Transverse colon (tissue), 4 donors: ENCODE measurements at regions not wholly inside any gene's neighbourhood (a gene's known extent, or its start where the extent isn't known, plus 50 kb on each side); places are given as distances from the start of the nearest gene placed in this dataset.

Source experiments
- DNase-seq: peaks from one replicate; pipeline ENCODE4 v3.0.0-alpha.2; 2019
- H3K27ac ChIP-seq, 4 donors: fragments of 200-600 bp; sonication (generic); 2 replicates each; pipeline ENCODE4 v1.5.1; 2016 to 2018; ENCODE audit warnings: inconsistent platforms in 4 of 4
- H3K27me3 ChIP-seq: fragments of 200-600 bp; sonication (generic); 2 replicates; pipeline ENCODE4 v1.5.1; 2017; ENCODE audit warnings: inconsistent platforms
- H3K36me3 ChIP-seq, 4 donors: fragments of 200-600 bp; sonication (generic); 2 replicates each; pipeline ENCODE4 v1.5.1; 2017 to 2019; ENCODE audit warnings: inconsistent platforms in 4 of 4
- H3K4me1 ChIP-seq, 4 donors: fragments of 200-600 bp; sonication (generic); 2 replicates each; pipeline ENCODE4 v1.5.1; 2017 to 2020; ENCODE audit warnings: inconsistent platforms in 4 of 4
- H3K4me3 ChIP-seq, 4 donors: fragments of 200-600 bp; sonication (generic); 1 replicate in 1 of 4; 2 replicates in 3 of 4; pipeline versions ENCODE4 v1.5.1 to v1.6.1; 2017 to 2019; ENCODE audit warnings: inconsistent platforms in 4 of 4
- H3K9me3 ChIP-seq, 2 donors: fragments of 200-600 bp; sonication (generic); 2 replicates each; pipeline ENCODE4 v1.5.1; 2017 to 2019; ENCODE audit warnings: inconsistent platforms in 2 of 2
- EP300 ChIP-seq: sonication (generic); formaldehyde crosslinking; IDR thresholded peaks from one replicate; pipeline ENCODE4 v1.6.1; 2017; ENCODE audit warnings: antibody characterized with exemption, low read depth
- POLR2A ChIP-seq: fragments of 450-650 bp; IDR thresholded peaks from one replicate; pipeline ENCODE4 v1.6.1; 2016; ENCODE audit warnings: antibody characterized with exemption, mild to moderate bottlenecking, moderate library complexity
- POLR2AphosphoS5 ChIP-seq, 3 donors: sonication (generic); formaldehyde crosslinking; IDR thresholded peaks; one replicate each; pipeline ENCODE4 v1.6.1; 2016; ENCODE audit warnings: antibody characterized with exemption in 3 of 3
- WGBS, 2 donors: methylation state at CpG; one replicate each; pipeline ENCODE4 v1.1.5; 2018; ENCODE audit warnings: low coverage in 1 of 2; 5-methylcytosine and 5-hydroxymethylcytosine counted together
- in situ Hi-C, 4 donors: fragments of 200-750 bp; cut with MboI; loops; one replicate each; pipeline versions ENCODE4 v1.15.0 to v1.15.1; 2017; ENCODE audit warnings: low sequenced_read_pairs in 3 of 4, low pct_ligation_motif_present in 1 of 4, low pct_unique_long_range_greater_than_20kb in 1 of 4
- intact Hi-C: fragments of 100-400 bp; cut with DNase I; formaldehyde crosslinking; loops from one replicate; pipeline ENCODE4 v1.15.1; 2023; ENCODE audit warnings: low total_unique reads
- TF ChIP-seq, protein P1 (sequence below), 5 experiments: fragments of 200-600 bp in 3 of 5; fragments of 450-650 bp in 2 of 5; sonication (generic) in 3 of 5; IDR thresholded peaks; 1 replicate in 2 of 5; 2 replicates in 3 of 5; pipeline ENCODE4 v1.5.1; 2016 to 2017; ENCODE audit warnings: antibody characterized with exemption in 5 of 5, inconsistent platforms in 3 of 5, mild to moderate bottlenecking in 2 of 5, moderate library complexity in 1 of 5

DNA sequence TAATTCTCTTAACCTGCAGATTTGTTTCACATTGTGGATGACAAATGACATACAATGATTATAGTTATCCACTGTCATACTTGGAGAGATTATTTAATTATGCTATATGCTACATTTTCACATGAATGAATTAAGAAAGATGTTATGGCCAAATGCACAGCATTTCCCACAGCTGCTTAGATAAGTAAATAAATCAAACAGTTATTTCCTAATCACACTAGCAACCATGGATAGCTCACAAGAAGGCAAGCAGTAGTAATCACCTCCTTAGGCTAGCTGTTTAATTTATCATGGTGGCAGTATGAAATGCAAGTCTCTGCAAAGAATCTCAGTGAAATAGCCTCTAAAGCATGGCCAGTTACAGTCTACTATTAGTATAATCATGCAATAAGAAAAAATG lies 1581.5 kb downstream of the NCAM2 start:
- TF ChIP-seq POLR2AphosphoS5 (IDR thresholded peaks at IDR 0.05) (no peak), POLR2A (no peak), EP300 (no peak)
- TF ChIP-seq, protein P1, sequence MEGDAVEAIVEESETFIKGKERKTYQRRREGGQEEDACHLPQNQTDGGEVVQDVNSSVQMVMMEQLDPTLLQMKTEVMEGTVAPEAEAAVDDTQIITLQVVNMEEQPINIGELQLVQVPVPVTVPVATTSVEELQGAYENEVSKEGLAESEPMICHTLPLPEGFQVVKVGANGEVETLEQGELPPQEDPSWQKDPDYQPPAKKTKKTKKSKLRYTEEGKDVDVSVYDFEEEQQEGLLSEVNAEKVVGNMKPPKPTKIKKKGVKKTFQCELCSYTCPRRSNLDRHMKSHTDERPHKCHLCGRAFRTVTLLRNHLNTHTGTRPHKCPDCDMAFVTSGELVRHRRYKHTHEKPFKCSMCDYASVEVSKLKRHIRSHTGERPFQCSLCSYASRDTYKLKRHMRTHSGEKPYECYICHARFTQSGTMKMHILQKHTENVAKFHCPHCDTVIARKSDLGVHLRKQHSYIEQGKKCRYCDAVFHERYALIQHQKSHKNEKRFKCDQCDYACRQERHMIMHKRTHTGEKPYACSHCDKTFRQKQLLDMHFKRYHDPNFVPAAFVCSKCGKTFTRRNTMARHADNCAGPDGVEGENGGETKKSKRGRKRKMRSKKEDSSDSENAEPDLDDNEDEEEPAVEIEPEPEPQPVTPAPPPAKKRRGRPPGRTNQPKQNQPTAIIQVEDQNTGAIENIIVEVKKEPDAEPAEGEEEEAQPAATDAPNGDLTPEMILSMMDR (IDR thresholded peaks at IDR 0.05) = no peak
- H3K4me1 ChIP-seq = no peaks in the 10 kb centered on the region
- no peak for DNase-seq
- intact Hi-C loops (no loop called here), in situ Hi-C loops (no loop called here)
- H3K27ac ChIP-seq = no peak overlapping the region
- H3K9me3 ChIP-seq = no peaks in the 10 kb centered on the region
- H3K4me3 ChIP-seq = no peak overlapping the region
- no peaks in the 10 kb centered on the region for H3K36me3 ChIP-seq
- H3K27me3 ChIP-seq = no peaks in the 10 kb centered on the region

- Histone ChIP-seq H3K4me3 (no peak overlapping the region), H3K9me3 (no peaks in the 10 kb centered on the region), H3K27me3 (no peaks in the 10 kb centered on the region), H3K4me1 (no peaks in the 10 kb centered on the region), H3K36me3 (no peaks in the 10 kb centered on the region), H3K27ac (no peak overlapping the region)
- DNase-seq = no peak
- intact Hi-C loops (no loop called here), in situ Hi-C loops (no loop called here)
- TF ChIP-seq POLR2AphosphoS5 (IDR thresholded peaks at IDR 0.05) = no peak
- TF ChIP-seq, protein P1 (IDR thresholded peaks at IDR 0.05) = no peak
- no peak for TF ChIP-seq EP300
- TF ChIP-seq POLR2A = no peak
- WGBS, 2 donors = 59 to 71% methylated on average over 2 of the region's 2 CpGs
Measured at GRCh38 chr21:22582026-22582425, 1583.8 kb downstream of the NCAM2 start.

DNA sequence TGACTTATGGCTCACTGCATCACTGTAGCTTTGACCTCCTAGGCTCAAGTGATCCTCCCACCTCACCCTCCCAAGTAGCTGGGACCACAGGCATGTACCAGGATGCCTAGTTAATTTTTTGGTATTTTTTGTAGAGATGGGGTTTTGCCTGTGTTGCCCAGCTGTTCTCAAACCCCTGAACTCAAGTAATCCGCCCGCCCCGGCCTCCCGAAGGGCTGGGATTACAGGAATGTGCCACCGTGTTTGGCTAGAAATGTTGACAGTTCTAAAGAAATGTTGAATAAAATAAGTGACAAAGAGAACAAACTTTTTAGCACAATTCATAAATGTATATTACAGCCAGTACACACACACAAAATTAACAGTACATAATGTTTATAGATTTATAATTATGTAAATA lies 1586.1 kb downstream of the NCAM2 start:
- no peak for TF ChIP-seq POLR2A
- no peak for TF ChIP-seq POLR2AphosphoS5 (IDR thresholded peaks at IDR 0.05)
- TF ChIP-seq EP300 = no peak
- TF ChIP-seq, protein P1 (IDR thresholded peaks at IDR 0.05) = no peak
- no peaks in the 10 kb centered on the region for H3K9me3 ChIP-seq
- DNase-seq = no peak
- intact Hi-C loops (no loop called here), in situ Hi-C loops (no loop called here)
- 95% methylated on average over 5 of the region's 5 CpGs for WGBS, 2 donors
- H3K4me3 ChIP-seq = no peak overlapping the region
- H3K36me3 ChIP-seq = no peaks in the 10 kb centered on the region
- no peaks in the 10 kb centered on the region for H3K4me1 ChIP-seq
- H3K27me3 ChIP-seq = no peaks in the 10 kb centered on the region
- no peak overlapping the region for H3K27ac ChIP-seq

- no peaks in the 10 kb centered on the region for H3K36me3 ChIP-seq
- 71 to 79% methylated on average over 4 of the region's 4 CpGs for WGBS, 2 donors
- intact Hi-C loops (no loop called here), in situ Hi-C loops (no loop called here)
- no peaks in the 10 kb centered on the region for H3K4me1 ChIP-seq
- no peak overlapping the region for H3K4me3 ChIP-seq
- no peaks in the 10 kb centered on the region for H3K9me3 ChIP-seq
- H3K27ac ChIP-seq = no peak overlapping the region
- H3K27me3 ChIP-seq = no peaks in the 10 kb centered on the region
- no peak for TF ChIP-seq EP300
- no peak for TF ChIP-seq POLR2AphosphoS5 (IDR thresholded peaks at IDR 0.05)
- TF ChIP-seq POLR2A = no peak
- TF ChIP-seq, protein P1 (IDR thresholded peaks at IDR 0.05) = no peak
- DNase-seq = no peak
Measured at GRCh38 chr21:22585558-22585957, 1587.3 kb downstream of the NCAM2 start.
